Gastrocnemius medialis (tissue), 4 donors: ENCODE measurements at regions not wholly inside any gene's neighbourhood (a gene's known extent, or its start where the extent isn't known, plus 50 kb on each side); places are given as distances from the start of the nearest gene placed in this dataset.
"Not testable (repeated sequence)": the region's sequence is repeated elsewhere in the genome, so short reads cannot be mapped to it uniquely, and the experiment has no call there.

Source experiments
- ATAC-seq, 2 donors: fragments of 150-250 bp; one replicate each; pipeline ENCODE4 v1.9.1; 2016
- DNase-seq, 2 donors: peaks; one replicate each; pipeline ENCODE4 v3.0.0-alpha.2; 2019
- H3K27ac ChIP-seq, 4 donors: fragments of 200-600 bp; sonication (generic); 1 replicate in 1 of 4; 2 replicates in 3 of 4; pipeline ENCODE4 v1.5.1; 2016 to 2018; ENCODE audit warnings: mild to moderate bottlenecking in 2 of 4, moderate library complexity in 1 of 4
- H3K27me3 ChIP-seq, 3 donors: fragments of 200-600 bp; sonication (generic) in 2 of 3; 1 replicate in 1 of 3; 2 replicates in 2 of 3; pipeline versions ENCODE4 v1.5.1 to v1.6.0; 2016 to 2019; ENCODE audit warnings: mild to moderate bottlenecking in 1 of 3, moderate library complexity in 1 of 3
- H3K36me3 ChIP-seq, 2 donors: fragments of 200-600 bp; sonication (generic) in 1 of 2; one replicate each; pipeline ENCODE4 v1.5.1; 2017 to 2018
- H3K4me1 ChIP-seq, 2 donors: fragments of 200-600 bp; sonication (generic) in 1 of 2; one replicate each; pipeline ENCODE4 v1.5.1; 2016 to 2017; ENCODE audit warnings: mild to moderate bottlenecking in 2 of 2
- H3K4me3 ChIP-seq, 4 donors: fragments of 200-600 bp; sonication (generic) in 3 of 4; 1 replicate in 1 of 4; 2 replicates in 3 of 4; pipeline ENCODE4 v1.5.1; 2016 to 2019; ENCODE audit warnings: mild to moderate bottlenecking in 2 of 4
- H3K9me3 ChIP-seq, 3 donors: fragments of 200-600 bp; sonication (generic) in 2 of 3; 1 replicate in 1 of 3; 2 replicates in 2 of 3; pipeline ENCODE4 v1.5.1; 2016 to 2019
- POLR2A ChIP-seq, 2 donors: fragments of 450-650 bp; IDR thresholded peaks; one replicate each; pipeline ENCODE4 v1.6.1; 2017; ENCODE audit warnings: antibody characterized with exemption in 2 of 2, mild to moderate bottlenecking in 2 of 2, moderate library complexity in 2 of 2
- in situ Hi-C, 4 donors: fragments of 200-750 bp; cut with MboI; loops; one replicate each; pipeline versions ENCODE4 v1.15.0 to v1.8.0; 2017; ENCODE audit warnings: low sequenced_read_pairs in 4 of 4
- intact Hi-C: fragments of 100-400 bp; cut with DNase I; formaldehyde crosslinking; loops from one replicate; pipeline ENCODE4 v1.15.1; 2023; ENCODE audit warnings: low total_unique reads
- TF ChIP-seq, protein P1 (sequence below), 5 experiments: fragments of 450-650 bp in 3 of 5; fragments of 200-600 bp in 2 of 5; sonication (generic) in 2 of 5; IDR thresholded peaks in 4 of 5; conservative IDR thresholded peaks in 1 of 5; 1 replicate in 4 of 5; 2 replicates in 1 of 5; pipeline ENCODE4 v1.5.1; 2016 to 2019; ENCODE audit warnings: antibody characterized with exemption in 5 of 5, mild to moderate bottlenecking in 3 of 5, moderate library complexity in 3 of 5

DNA sequence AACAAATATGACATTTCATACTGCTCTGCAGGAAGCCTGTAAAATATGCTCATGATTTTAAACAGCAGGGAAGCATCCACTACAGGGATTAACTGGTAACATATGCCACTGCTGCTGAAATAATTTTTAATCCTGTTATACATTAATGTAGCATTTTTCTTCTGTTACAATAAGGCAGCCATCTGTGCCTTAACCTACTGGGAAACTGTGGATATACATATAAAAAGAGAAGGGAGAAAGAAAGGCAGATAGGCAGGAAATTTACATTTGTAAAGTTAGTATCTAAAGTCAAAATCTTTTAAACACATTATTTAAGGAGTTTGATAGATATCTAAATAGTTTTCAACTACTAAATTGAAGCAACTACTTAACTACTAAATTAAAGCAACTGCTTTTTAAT lies 514.6 kb upstream of the KLHL4 start:
- in situ Hi-C loops = no loop called here
- TF ChIP-seq, protein P1, sequence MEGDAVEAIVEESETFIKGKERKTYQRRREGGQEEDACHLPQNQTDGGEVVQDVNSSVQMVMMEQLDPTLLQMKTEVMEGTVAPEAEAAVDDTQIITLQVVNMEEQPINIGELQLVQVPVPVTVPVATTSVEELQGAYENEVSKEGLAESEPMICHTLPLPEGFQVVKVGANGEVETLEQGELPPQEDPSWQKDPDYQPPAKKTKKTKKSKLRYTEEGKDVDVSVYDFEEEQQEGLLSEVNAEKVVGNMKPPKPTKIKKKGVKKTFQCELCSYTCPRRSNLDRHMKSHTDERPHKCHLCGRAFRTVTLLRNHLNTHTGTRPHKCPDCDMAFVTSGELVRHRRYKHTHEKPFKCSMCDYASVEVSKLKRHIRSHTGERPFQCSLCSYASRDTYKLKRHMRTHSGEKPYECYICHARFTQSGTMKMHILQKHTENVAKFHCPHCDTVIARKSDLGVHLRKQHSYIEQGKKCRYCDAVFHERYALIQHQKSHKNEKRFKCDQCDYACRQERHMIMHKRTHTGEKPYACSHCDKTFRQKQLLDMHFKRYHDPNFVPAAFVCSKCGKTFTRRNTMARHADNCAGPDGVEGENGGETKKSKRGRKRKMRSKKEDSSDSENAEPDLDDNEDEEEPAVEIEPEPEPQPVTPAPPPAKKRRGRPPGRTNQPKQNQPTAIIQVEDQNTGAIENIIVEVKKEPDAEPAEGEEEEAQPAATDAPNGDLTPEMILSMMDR (IDR thresholded peaks at IDR 0.05 in 4 of 5, conservative IDR thresholded peaks at IDR 0.05 in 1 of 5) = no peak
- no peak for TF ChIP-seq POLR2A (IDR thresholded peaks at IDR 0.05)
- no peak overlapping the region for H3K27ac ChIP-seq
- no peaks in the 10 kb centered on the region for H3K27me3 ChIP-seq
- no peaks in the 10 kb centered on the region for H3K36me3 ChIP-seq
- DNase-seq (no peak), ATAC-seq (no peak)
- H3K9me3 ChIP-seq = no peaks in the 10 kb centered on the region
- intact Hi-C loops = no loop called here
- H3K4me1 ChIP-seq = no peaks in the 10 kb centered on the region
- H3K4me3 ChIP-seq = no peak overlapping the region

DNA sequence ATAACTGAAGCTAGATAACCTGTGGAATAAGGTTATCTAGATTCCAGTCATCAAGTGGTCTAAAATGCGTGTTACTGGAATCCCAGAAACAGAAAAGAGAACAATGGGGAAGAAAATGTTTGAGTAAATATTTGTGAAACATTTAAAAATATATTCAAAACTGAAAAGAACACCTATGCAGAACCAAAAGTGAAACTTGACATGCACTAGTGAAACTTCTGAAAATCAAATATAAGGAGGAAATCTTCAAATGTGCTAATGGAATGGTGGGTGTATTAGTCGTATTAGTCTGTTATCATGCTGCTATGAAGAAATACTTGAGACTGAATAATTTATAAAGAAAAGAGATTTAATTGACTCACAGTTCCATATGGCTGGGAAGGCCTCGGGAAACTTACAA lies 512.4 kb upstream of the KLHL4 start:
- no peaks in the 10 kb centered on the region for H3K9me3 ChIP-seq
- TF ChIP-seq POLR2A (IDR thresholded peaks at IDR 0.05) = no peak
- TF ChIP-seq, protein P1 (IDR thresholded peaks at IDR 0.05 in 4 of 5, conservative IDR thresholded peaks at IDR 0.05 in 1 of 5) = no peak
- no peaks in the 10 kb centered on the region for H3K4me1 ChIP-seq
- intact Hi-C loops (no loop called here), in situ Hi-C loops (no loop called here)
- ATAC-seq = no peak
- peaks cover 0 to 3% (median 0%) of the 10 kb centered on the region in 3 donors for H3K27me3 ChIP-seq
- H3K4me3 ChIP-seq = no peak overlapping the region
- H3K27ac ChIP-seq = no peak overlapping the region
- no peaks in the 10 kb centered on the region for H3K36me3 ChIP-seq
- DNase-seq = no peak

DNA sequence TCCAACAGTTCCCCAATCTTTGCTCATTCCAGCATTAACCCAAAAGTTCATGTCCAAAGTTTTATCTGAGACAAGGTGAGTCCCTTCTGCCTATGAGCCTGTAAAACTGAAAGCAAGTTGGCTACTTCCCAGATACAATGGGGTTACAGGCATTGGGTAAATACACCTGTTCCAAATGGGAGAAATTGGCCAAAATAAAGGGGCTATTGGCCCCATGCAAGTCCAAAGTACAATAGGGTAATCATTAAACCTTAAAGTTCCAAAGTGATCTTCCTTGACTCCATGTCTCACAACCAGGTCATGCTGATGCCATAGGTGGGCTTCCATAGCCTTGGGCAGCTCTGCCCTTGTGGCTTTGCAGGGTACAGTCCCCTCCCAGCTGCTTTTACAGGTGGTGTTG lies 511.7 kb upstream of the KLHL4 start:
- Histone ChIP-seq H3K4me3 (no peak overlapping the region), H3K36me3 (no peaks in the 10 kb centered on the region), H3K27me3 (peaks cover 0 to 3% (median 0%) of the 10 kb centered on the region in 3 donors), H3K9me3 (no peaks in the 10 kb centered on the region), H3K27ac (no peak overlapping the region), H3K4me1 (no peaks in the 10 kb centered on the region)
- in situ Hi-C loops = no loop called here
- ATAC-seq (no peak), DNase-seq (no peak)
- intact Hi-C loops = no loop called here
- no peak for TF ChIP-seq POLR2A (IDR thresholded peaks at IDR 0.05)
- TF ChIP-seq, protein P1 (IDR thresholded peaks at IDR 0.05 in 4 of 5, conservative IDR thresholded peaks at IDR 0.05 in 1 of 5) = no peak

- no peak overlapping the region for H3K27ac ChIP-seq
- in situ Hi-C loops (no loop called here), intact Hi-C loops (no loop called here)
- DNase-seq (no peak), ATAC-seq (no peak)
- H3K4me1 ChIP-seq = no peaks in the 10 kb centered on the region
- peaks cover 0 to 3% (median 0%) of the 10 kb centered on the region in 3 donors for H3K27me3 ChIP-seq
- TF ChIP-seq, protein P1 (IDR thresholded peaks at IDR 0.05 in 4 of 5, conservative IDR thresholded peaks at IDR 0.05 in 1 of 5) = no peak
- no peak for TF ChIP-seq POLR2A (IDR thresholded peaks at IDR 0.05)
- H3K4me3 ChIP-seq = no peak overlapping the region
- no peaks in the 10 kb centered on the region for H3K36me3 ChIP-seq
- no peaks in the 10 kb centered on the region for H3K9me3 ChIP-seq
Observed at GRCh38 chrX:87006561-87006960, 511.0 kb upstream of the KLHL4 start.

DNA sequence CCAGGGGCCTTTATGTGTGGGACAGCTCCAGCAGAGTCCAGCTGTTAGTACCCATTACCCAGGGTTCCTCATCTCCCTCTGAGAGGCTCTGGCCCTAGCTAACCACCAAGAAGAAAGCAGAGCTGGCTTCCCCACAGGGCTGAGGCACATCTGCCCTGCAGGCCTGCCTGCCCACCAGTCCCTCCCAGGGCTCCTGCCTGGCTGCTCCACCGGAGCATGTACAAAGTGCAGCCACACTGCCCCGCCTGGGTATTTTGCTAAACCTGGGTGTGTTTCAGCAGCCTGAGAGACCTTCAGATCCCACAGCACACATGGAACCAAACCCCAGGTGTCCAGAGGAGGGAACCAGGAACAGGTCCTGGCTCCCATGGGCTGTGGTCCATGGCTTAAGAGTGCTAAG lies 500.4 kb upstream of the KLHL4 start:
- no peaks in the 10 kb centered on the region for H3K27me3 ChIP-seq
- DNase-seq (no peak), ATAC-seq (no peak)
- in situ Hi-C loops = no loop called here
- intact Hi-C loops = no loop called here
- TF ChIP-seq, protein P1 (IDR thresholded peaks at IDR 0.05 in 4 of 5, conservative IDR thresholded peaks at IDR 0.05 in 1 of 5) = no peak
- no peak for TF ChIP-seq POLR2A (IDR thresholded peaks at IDR 0.05)
- H3K4me3 ChIP-seq = no peak overlapping the region
- H3K9me3 ChIP-seq = no peaks in the 10 kb centered on the region
- H3K27ac ChIP-seq = no peak overlapping the region
- no peaks in the 10 kb centered on the region for H3K4me1 ChIP-seq
- no peaks in the 10 kb centered on the region for H3K36me3 ChIP-seq

GRCh38 chrX:87033115-87033514 lies 484.5 kb upstream of the KLHL4 start:
- H3K4me1 ChIP-seq, H3K27me3 ChIP-seq, H3K9me3 ChIP-seq, in situ Hi-C loops, intact Hi-C loops, H3K4me3 ChIP-seq, ATAC-seq, H3K36me3 ChIP-seq, H3K27ac ChIP-seq, DNase-seq: not testable (repeated sequence)
